ENCODE measurements at regions not wholly inside any gene's neighbourhood (a gene's known extent, or its start where the extent isn't known, plus 50 kb on each side); places are given as distances from the start of the nearest gene placed in this dataset.

DNA sequence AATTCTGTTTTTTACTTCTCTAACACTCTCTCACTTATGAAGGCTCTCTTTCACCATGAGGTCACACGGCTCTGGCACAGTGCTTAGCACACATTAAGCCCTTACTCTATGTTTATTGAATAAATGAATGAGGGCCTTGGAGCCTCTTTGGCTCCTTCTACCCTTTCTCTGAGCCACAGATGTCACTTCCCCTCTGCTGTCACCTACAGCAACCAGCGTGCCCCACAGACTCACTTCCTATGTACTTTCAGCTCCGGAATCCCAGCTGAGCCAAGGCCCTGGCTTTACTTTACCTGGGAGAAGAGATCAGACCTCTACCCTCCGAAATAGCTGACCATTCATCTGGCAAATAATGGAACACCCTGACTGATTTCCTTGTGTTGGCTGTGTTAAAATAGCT lies 53.7 kb upstream of the HMCN1 start (continued):
- no peak for TF ChIP-seq SIN3A (IDR thresholded peaks at IDR 0.05; ENCODE audit: borderline replicate concordance, low read depth, low read length)

DNA sequence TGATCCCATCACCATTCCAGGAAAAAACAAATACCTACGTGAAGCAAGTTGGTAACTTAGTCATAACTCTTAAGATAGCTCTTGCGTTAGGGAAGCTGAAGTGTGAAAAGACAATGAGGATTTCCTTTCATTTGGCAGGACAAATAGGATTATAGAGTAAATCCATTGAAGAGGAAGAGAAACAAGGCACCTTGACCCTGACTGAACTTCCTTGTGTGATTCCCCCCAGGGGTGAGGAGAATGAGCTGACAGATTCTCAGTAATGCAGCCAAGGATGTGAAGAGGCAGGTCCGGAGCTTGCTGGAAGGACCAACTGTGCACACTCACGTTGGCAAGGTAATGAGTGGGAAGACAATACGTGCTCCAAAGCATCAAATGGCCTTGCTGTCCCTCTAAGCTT lies 55.0 kb upstream of the HMCN1 start:
- Histone ChIP-seq H3K36me3 (replicated peaks in 1 of 2; ENCODE audit: control insufficient read depth in 1 of 2, insufficient read depth in 2 of 2, low read length in 1 of 2) (no peaks in the 10 kb centered on the region), H3K27me3 (ENCODE audit: insufficient read depth) (no peaks in the 10 kb centered on the region), H3K27ac (ENCODE audit: low read depth in 2 of 2, low read length in 1 of 2) (no peak overlapping the region), H3K9me2 (no peaks in the 10 kb centered on the region), H3K4me3 (ENCODE audit: low read depth in 2 of 2, low read length in 1 of 2) (no peak overlapping the region), H3K9ac (no peak overlapping the region), H3K4me1 (ENCODE audit: control insufficient read depth in 1 of 2, insufficient read depth in 2 of 2, low read depth in 1 of 2, low read length in 1 of 2) (peaks cover 0 to 4% of the 10 kb centered on the region in 2 experiments; a peak in 1 of 4 replicates), H3K79me2 (ENCODE audit: insufficient read depth) (no peaks in the 10 kb centered on the region), H3F3A (replicated peaks; ENCODE audit: insufficient read depth) (no peaks in the 10 kb centered on the region), H4K20me1 (ENCODE audit: insufficient read depth) (no peaks in the 10 kb centered on the region), H2AFZ (ENCODE audit: low read depth) (no peak overlapping the region), H3K9me3 (no peaks in the 10 kb centered on the region), H3K4me2 (no peak overlapping the region)
- no peak for TF ChIP-seq TAF1 (IDR thresholded peaks at IDR 0.05; ENCODE audit: borderline replicate concordance, low read depth, low read length)
- TF ChIP-seq, protein P1, sequence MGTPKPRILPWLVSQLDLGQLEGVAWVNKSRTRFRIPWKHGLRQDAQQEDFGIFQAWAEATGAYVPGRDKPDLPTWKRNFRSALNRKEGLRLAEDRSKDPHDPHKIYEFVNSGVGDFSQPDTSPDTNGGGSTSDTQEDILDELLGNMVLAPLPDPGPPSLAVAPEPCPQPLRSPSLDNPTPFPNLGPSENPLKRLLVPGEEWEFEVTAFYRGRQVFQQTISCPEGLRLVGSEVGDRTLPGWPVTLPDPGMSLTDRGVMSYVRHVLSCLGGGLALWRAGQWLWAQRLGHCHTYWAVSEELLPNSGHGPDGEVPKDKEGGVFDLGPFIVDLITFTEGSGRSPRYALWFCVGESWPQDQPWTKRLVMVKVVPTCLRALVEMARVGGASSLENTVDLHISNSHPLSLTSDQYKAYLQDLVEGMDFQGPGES (IDR thresholded peaks at IDR 0.05; ENCODE audit: low read depth, low read length): no peak
- TF ChIP-seq, protein P2, sequence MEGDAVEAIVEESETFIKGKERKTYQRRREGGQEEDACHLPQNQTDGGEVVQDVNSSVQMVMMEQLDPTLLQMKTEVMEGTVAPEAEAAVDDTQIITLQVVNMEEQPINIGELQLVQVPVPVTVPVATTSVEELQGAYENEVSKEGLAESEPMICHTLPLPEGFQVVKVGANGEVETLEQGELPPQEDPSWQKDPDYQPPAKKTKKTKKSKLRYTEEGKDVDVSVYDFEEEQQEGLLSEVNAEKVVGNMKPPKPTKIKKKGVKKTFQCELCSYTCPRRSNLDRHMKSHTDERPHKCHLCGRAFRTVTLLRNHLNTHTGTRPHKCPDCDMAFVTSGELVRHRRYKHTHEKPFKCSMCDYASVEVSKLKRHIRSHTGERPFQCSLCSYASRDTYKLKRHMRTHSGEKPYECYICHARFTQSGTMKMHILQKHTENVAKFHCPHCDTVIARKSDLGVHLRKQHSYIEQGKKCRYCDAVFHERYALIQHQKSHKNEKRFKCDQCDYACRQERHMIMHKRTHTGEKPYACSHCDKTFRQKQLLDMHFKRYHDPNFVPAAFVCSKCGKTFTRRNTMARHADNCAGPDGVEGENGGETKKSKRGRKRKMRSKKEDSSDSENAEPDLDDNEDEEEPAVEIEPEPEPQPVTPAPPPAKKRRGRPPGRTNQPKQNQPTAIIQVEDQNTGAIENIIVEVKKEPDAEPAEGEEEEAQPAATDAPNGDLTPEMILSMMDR (IDR thresholded peaks at IDR 0.05): no peak
- TF ChIP-seq TEAD4 (IDR thresholded peaks at IDR 0.05; ENCODE audit: borderline replicate concordance, insufficient read depth): no peak
- TF ChIP-seq, protein P3, sequence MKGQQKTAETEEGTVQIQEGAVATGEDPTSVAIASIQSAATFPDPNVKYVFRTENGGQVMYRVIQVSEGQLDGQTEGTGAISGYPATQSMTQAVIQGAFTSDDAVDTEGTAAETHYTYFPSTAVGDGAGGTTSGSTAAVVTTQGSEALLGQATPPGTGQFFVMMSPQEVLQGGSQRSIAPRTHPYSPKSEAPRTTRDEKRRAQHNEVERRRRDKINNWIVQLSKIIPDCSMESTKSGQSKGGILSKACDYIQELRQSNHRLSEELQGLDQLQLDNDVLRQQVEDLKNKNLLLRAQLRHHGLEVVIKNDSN (IDR thresholded peaks at IDR 0.05; ENCODE audit: borderline replicate concordance, low read depth): no peak
- TF ChIP-seq, protein P4, sequence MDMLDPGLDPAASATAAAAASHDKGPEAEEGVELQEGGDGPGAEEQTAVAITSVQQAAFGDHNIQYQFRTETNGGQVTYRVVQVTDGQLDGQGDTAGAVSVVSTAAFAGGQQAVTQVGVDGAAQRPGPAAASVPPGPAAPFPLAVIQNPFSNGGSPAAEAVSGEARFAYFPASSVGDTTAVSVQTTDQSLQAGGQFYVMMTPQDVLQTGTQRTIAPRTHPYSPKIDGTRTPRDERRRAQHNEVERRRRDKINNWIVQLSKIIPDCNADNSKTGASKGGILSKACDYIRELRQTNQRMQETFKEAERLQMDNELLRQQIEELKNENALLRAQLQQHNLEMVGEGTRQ (IDR thresholded peaks at IDR 0.05; ENCODE audit: borderline replicate concordance, low read depth, low read length): no peak
- no peak for TF ChIP-seq JUND (IDR thresholded peaks at IDR 0.05)
- TF ChIP-seq ELF1 (IDR thresholded peaks at IDR 0.05): no peak
- TF ChIP-seq SMC3 (IDR thresholded peaks at IDR 0.05; ENCODE audit: low read depth, low read length): no peak
- TF ChIP-seq EZH2phosphoT487 (IDR thresholded peaks at IDR 0.05; ENCODE audit: borderline replicate concordance, low read depth): no peak
- TF ChIP-seq GABPA (IDR thresholded peaks at IDR 0.05; ENCODE audit: low read depth): no peak
- TF ChIP-seq, protein P5, sequence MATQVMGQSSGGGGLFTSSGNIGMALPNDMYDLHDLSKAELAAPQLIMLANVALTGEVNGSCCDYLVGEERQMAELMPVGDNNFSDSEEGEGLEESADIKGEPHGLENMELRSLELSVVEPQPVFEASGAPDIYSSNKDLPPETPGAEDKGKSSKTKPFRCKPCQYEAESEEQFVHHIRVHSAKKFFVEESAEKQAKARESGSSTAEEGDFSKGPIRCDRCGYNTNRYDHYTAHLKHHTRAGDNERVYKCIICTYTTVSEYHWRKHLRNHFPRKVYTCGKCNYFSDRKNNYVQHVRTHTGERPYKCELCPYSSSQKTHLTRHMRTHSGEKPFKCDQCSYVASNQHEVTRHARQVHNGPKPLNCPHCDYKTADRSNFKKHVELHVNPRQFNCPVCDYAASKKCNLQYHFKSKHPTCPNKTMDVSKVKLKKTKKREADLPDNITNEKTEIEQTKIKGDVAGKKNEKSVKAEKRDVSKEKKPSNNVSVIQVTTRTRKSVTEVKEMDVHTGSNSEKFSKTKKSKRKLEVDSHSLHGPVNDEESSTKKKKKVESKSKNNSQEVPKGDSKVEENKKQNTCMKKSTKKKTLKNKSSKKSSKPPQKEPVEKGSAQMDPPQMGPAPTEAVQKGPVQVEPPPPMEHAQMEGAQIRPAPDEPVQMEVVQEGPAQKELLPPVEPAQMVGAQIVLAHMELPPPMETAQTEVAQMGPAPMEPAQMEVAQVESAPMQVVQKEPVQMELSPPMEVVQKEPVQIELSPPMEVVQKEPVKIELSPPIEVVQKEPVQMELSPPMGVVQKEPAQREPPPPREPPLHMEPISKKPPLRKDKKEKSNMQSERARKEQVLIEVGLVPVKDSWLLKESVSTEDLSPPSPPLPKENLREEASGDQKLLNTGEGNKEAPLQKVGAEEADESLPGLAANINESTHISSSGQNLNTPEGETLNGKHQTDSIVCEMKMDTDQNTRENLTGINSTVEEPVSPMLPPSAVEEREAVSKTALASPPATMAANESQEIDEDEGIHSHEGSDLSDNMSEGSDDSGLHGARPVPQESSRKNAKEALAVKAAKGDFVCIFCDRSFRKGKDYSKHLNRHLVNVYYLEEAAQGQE (IDR thresholded peaks at IDR 0.05; ENCODE audit: low read depth, low read length): no peak
- TF ChIP-seq YY1 (IDR thresholded peaks at IDR 0.05; ENCODE audit: low read depth): no peak
- TF ChIP-seq FOSL2 (IDR thresholded peaks at IDR 0.05; ENCODE audit: borderline replicate concordance, low read depth): no peak
- no peak for TF ChIP-seq MEF2A (IDR thresholded peaks at IDR 0.05; ENCODE audit: borderline replicate concordance, low read depth)
- no peak for TF ChIP-seq POLR2AphosphoS5 (IDR thresholded peaks at IDR 0.05; ENCODE audit: low read depth, low read length)
- no peak for TF ChIP-seq RXRA (IDR thresholded peaks at IDR 0.05; ENCODE audit: borderline replicate concordance, low read depth)
- no peak for TF ChIP-seq FOXJ3 (CRISPR knock-in tag; IDR thresholded peaks at IDR 0.05)
- WGBS (ENCODE audit: low lambda C conversion rate): 51% methylated on average over 5 of the region's 5 CpGs
- DNase-seq: no peak
- ChIA-PET CTCF (interaction anchor here (0.9 to 3.4 kb wide), 2 partner anchors 9 kb away, joined by 3 to 20 read pairs; no protein-coding TSS in a partner anchor), POLR2A (no interaction called here)
